ENCODE measurements at regions not wholly inside any gene's neighbourhood (a gene's known extent, or its start where the extent isn't known, plus 50 kb on each side); places are given as distances from the start of the nearest gene placed in this dataset.
A peak's percentile ranks its signal among the peaks of the same experiment; 100 is the strongest.
"Not testable (repeated sequence)": the region's sequence is repeated elsewhere in the genome, so short reads cannot be mapped to it uniquely, and the experiment has no call there.

GRCh38 chr1:166485620-166486019 is 318.8 kb upstream of the FAM78B start:
- no peaks in the 10 kb centered on the region for H3K36me3 ChIP-seq (ENCODE audit: control insufficient read depth in 1 of 2, insufficient read depth in 2 of 2, low read length in 1 of 2)
- H3K27ac ChIP-seq (ENCODE audit: low read depth in 1 of 2, low read length in 2 of 2) = no peak overlapping the region
- ATAC-seq (ENCODE audit: low FRiP score) (no peak), DNase-seq (no peak)
- WGBS, 2 donors = 79% methylated on average over 1 of the region's 1 CpG
- intact Hi-C loops (cut with DNase I) = no loop called here
- H3K4me1 ChIP-seq (ENCODE audit: control insufficient read depth in 1 of 2, insufficient read depth in 2 of 2, low read length in 2 of 2) = no peaks in the 10 kb centered on the region
- H3K4me3 ChIP-seq (ENCODE audit: low read length in 2 of 2) = no peak overlapping the region
- H3K27me3 ChIP-seq (ENCODE audit: control insufficient read depth in 1 of 2, insufficient read depth in 2 of 2, low read length in 1 of 2) = no peaks in the 10 kb centered on the region
- no peaks in the 10 kb centered on the region for H3K9me3 ChIP-seq (ENCODE audit: control insufficient read depth, low read length)

DNA sequence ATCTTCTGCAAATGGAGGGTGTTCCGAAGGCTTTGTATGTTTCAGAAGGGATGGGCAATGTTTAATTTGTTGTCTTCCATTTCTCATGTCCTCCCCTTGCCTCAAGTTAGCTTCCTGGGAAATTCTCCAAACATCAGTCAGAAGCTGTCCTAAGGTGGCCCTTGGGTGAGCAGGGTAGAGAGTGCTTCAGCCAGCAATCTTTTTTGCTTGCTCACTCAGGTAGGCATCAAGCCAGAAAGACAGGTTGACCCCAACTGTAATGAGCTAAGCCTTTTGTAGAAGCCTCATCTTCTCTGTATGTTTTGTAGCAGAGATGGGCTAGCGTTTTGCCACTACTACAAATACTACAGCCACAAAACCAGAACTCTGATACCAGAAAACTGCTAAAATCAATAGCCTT is 321.5 kb upstream of the FAM78B start:
- Histone ChIP-seq H3K27me3 (ENCODE audit: control insufficient read depth in 1 of 2, insufficient read depth in 2 of 2, low read length in 1 of 2) (no peaks in the 10 kb centered on the region), H3K27ac (ENCODE audit: low read depth in 1 of 2, low read length in 2 of 2) (no peak overlapping the region), H3K9me3 (ENCODE audit: control insufficient read depth, low read length) (no peaks in the 10 kb centered on the region), H3K4me3 (ENCODE audit: low read length in 2 of 2) (no peak overlapping the region), H3K36me3 (ENCODE audit: control insufficient read depth in 1 of 2, insufficient read depth in 2 of 2, low read length in 1 of 2) (no peaks in the 10 kb centered on the region), H3K4me1 (ENCODE audit: control insufficient read depth in 1 of 2, insufficient read depth in 2 of 2, low read length in 2 of 2) (no peaks in the 10 kb centered on the region)
- 80 to 87% methylated on average over 2 of the region's 2 CpGs for WGBS, 2 donors
- ATAC-seq (ENCODE audit: low FRiP score) (no peak), DNase-seq (no peak)
- intact Hi-C loops (cut with DNase I) = no loop called here

DNA sequence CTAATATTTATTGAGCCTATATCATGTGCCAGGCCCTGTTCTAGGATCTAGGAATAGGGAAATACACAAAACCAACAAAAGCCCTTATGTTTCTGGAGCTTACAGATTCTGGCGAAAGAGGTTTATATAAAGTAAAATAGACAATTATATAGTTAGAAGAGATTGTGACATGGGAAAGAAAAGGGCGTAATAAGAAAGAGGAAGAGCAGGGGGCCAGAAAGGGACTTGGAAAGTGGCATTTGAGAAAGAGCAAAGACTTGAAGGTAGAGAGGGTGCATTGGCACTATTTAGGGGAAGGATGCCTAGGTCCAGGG is 322.5 kb upstream of the FAM78B start:
- no peak for ATAC-seq (ENCODE audit: low FRiP score)
- Histone ChIP-seq H3K4me1 (ENCODE audit: control insufficient read depth in 1 of 2, insufficient read depth in 2 of 2, low read length in 2 of 2) (no peaks in the 10 kb centered on the region), H3K4me3 (ENCODE audit: low read length in 2 of 2) (no peak overlapping the region), H3K9me3 (ENCODE audit: control insufficient read depth, low read length) (no peaks in the 10 kb centered on the region), H3K27ac (ENCODE audit: low read depth in 1 of 2, low read length in 2 of 2) (no peak overlapping the region), H3K27me3 (ENCODE audit: control insufficient read depth in 1 of 2, insufficient read depth in 2 of 2, low read length in 1 of 2) (no peaks in the 10 kb centered on the region), H3K36me3 (ENCODE audit: control insufficient read depth in 1 of 2, insufficient read depth in 2 of 2, low read length in 1 of 2) (no peaks in the 10 kb centered on the region)
- WGBS, 2 donors = 90 to 97% methylated on average over 2 of the region's 2 CpGs
- no peak for DNase-seq
- intact Hi-C loops (cut with DNase I) = no loop called here

DNA sequence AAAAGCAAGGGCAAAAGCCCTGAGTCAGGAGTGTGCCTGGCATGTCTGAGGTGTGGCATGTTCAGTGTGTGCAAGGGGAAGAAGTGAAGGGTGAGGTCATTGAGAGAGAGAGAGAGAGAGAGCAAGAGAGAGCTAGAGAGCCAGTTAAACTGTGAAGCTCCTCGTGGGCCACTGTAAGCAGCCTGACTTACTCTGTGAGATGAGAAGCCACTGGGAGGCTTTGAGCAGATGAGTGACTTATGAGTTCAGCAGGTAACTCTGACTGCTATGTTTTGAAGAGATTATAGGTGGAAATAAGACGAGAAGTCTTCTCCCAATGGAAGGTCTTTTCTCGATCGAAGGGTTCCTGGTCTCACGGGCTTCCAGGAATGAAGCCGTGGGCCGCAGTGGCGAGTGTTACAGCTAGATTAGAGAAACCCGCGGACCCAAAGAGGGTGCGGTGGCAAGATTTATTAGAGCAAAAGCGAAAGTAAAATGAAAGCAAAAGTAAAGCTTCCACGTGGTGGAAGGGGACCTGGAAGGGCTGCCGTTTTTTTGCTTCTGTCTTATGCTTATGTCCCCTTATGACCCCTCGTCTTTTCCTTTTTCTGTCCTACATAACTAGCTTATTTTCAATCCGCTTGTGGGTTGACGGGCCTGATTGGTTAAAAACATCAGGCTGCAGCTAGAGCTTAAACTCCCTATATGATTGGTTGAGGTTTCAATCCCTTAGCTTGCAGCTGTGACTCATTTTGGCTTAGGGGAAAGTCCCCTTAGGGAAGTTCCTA is 323.1 kb upstream of the FAM78B start:
- 75 to 78% methylated on average over 17 of the region's 17 CpGs for WGBS, 2 donors
- Histone ChIP-seq H3K36me3 (ENCODE audit: control insufficient read depth in 1 of 2, insufficient read depth in 2 of 2, low read length in 1 of 2) (no peaks in the 10 kb centered on the region), H3K4me3 (ENCODE audit: low read length in 2 of 2) (no peak overlapping the region), H3K9me3 (ENCODE audit: control insufficient read depth, low read length) (no peaks in the 10 kb centered on the region), H3K27me3 (ENCODE audit: control insufficient read depth in 1 of 2, insufficient read depth in 2 of 2, low read length in 1 of 2) (no peaks in the 10 kb centered on the region), H3K27ac (ENCODE audit: low read depth in 1 of 2, low read length in 2 of 2) (no peak overlapping the region), H3K4me1 (ENCODE audit: control insufficient read depth in 1 of 2, insufficient read depth in 2 of 2, low read length in 2 of 2) (no peaks in the 10 kb centered on the region)
- DNase-seq (no peak), ATAC-seq (ENCODE audit: low FRiP score) (peak; percentile 52)
- intact Hi-C loops (cut with DNase I) = no loop called here

GRCh38 chr1:166490437-166490991 is 323.7 kb upstream of the FAM78B start:
- Histone ChIP-seq H3K4me3 (ENCODE audit: low read length in 2 of 2) (no peak overlapping the region), H3K27me3 (ENCODE audit: control insufficient read depth in 1 of 2, insufficient read depth in 2 of 2, low read length in 1 of 2) (no peaks in the 10 kb centered on the region), H3K4me1 (ENCODE audit: control insufficient read depth in 1 of 2, insufficient read depth in 2 of 2, low read length in 2 of 2) (no peaks in the 10 kb centered on the region), H3K36me3 (ENCODE audit: control insufficient read depth in 1 of 2, insufficient read depth in 2 of 2, low read length in 1 of 2) (no peaks in the 10 kb centered on the region), H3K9me3 (ENCODE audit: control insufficient read depth, low read length) (no peaks in the 10 kb centered on the region), H3K27ac (ENCODE audit: low read depth in 1 of 2, low read length in 2 of 2) (no peak overlapping the region)
- ATAC-seq (ENCODE audit: low FRiP score) (no peak), DNase-seq (no peak)
- WGBS, 2 donors = 21 to 42% methylated on average over 5 of the region's 5 CpGs
- intact Hi-C loops (cut with DNase I) = no loop called here

DNA sequence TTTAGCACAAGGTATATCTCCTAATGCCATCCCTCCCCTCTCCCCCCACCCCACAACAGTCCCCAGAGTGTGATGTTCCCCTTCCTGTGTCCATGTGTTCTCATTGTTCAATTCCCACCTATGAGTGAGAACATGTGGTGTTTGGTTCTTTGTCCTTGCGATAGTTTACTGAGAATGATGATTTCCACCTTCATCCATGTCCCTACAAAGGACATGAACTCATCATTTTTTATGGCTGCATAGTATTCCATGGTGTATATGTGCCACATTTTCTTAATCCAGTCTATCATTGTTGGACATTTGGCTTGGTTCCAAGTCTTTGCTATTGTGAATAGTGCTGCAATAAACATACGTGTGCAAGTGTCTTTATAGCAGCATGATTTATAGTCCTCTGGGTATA is 327.0 kb upstream of the FAM78B start:
- H3K27me3 ChIP-seq (ENCODE audit: control insufficient read depth in 1 of 2, insufficient read depth in 2 of 2, low read length in 1 of 2); H3K36me3 ChIP-seq (ENCODE audit: control insufficient read depth in 1 of 2, insufficient read depth in 2 of 2, low read length in 1 of 2); H3K4me3 ChIP-seq (ENCODE audit: low read length in 2 of 2); H3K27ac ChIP-seq (ENCODE audit: low read depth in 1 of 2, low read length in 2 of 2); H3K9me3 ChIP-seq (ENCODE audit: control insufficient read depth, low read length); intact Hi-C loops (cut with DNase I); DNase-seq; ATAC-seq (ENCODE audit: low FRiP score); H3K4me1 ChIP-seq (ENCODE audit: control insufficient read depth in 1 of 2, insufficient read depth in 2 of 2, low read length in 2 of 2): not testable (repeated sequence)
- 84 to 93% methylated on average over 2 of the region's 2 CpGs for WGBS, 2 donors

- no peak for DNase-seq
- no peak for ATAC-seq (ENCODE audit: low FRiP score)
- intact Hi-C loops (cut with DNase I) = no loop called here
These were observed 331.9 kb upstream of the POGK start for GRCh38 chr1:166507347-166507746.

DNA sequence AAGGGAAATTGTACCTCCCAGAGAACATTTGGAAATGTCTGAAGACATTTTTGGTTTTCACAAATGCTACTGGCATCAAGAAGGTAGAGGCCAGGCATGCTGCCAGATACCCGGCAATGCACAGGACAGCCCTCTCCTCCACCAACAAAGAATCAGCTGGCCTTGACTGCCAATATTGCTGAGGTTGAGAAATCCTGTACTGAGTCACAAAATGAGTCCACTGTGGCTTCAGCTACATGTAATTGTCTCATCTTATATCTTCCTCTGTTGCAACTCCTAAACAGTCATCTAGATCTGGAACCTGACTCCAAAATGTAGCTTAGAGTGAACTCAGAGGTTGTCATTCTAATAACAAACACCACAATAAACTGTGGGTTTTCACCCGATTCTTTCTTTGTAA is 327.5 kb upstream of the POGK start:
- H3K27ac ChIP-seq (ENCODE audit: low read depth in 1 of 2, low read length in 2 of 2) = no peak overlapping the region
- no peak overlapping the region for H3K4me3 ChIP-seq (ENCODE audit: low read length in 2 of 2)
- ATAC-seq (ENCODE audit: low FRiP score) (no peak), DNase-seq (no peak)
- intact Hi-C loops (cut with DNase I) = no loop called here
- H3K36me3 ChIP-seq (ENCODE audit: control insufficient read depth in 1 of 2, insufficient read depth in 2 of 2, low read length in 1 of 2) = no peaks in the 10 kb centered on the region
- no peaks in the 10 kb centered on the region for H3K9me3 ChIP-seq (ENCODE audit: control insufficient read depth, low read length)
- H3K27me3 ChIP-seq (ENCODE audit: control insufficient read depth in 1 of 2, insufficient read depth in 2 of 2, low read length in 1 of 2) = peaks cover 0 to under 1% of the 10 kb centered on the region in 2 donors
- 71 to 73% methylated on average over 2 of the region's 2 CpGs for WGBS, 2 donors
- no peaks in the 10 kb centered on the region for H3K4me1 ChIP-seq (ENCODE audit: control insufficient read depth in 1 of 2, insufficient read depth in 2 of 2, low read length in 2 of 2)

More at GRCh38 chr1:166507347-166507746, 331.9 kb upstream of the POGK start:
- Histone ChIP-seq H3K4me1 (ENCODE audit: control insufficient read depth in 1 of 2, insufficient read depth in 2 of 2, low read length in 2 of 2) (no peaks in the 10 kb centered on the region), H3K27ac (ENCODE audit: low read depth in 1 of 2, low read length in 2 of 2) (no peak overlapping the region), H3K27me3 (ENCODE audit: control insufficient read depth in 1 of 2, insufficient read depth in 2 of 2, low read length in 1 of 2) (no peaks in the 10 kb centered on the region), H3K4me3 (ENCODE audit: low read length in 2 of 2) (no peak overlapping the region), H3K9me3 (ENCODE audit: control insufficient read depth, low read length) (no peaks in the 10 kb centered on the region), H3K36me3 (ENCODE audit: control insufficient read depth in 1 of 2, insufficient read depth in 2 of 2, low read length in 1 of 2) (no peaks in the 10 kb centered on the region)

DNA sequence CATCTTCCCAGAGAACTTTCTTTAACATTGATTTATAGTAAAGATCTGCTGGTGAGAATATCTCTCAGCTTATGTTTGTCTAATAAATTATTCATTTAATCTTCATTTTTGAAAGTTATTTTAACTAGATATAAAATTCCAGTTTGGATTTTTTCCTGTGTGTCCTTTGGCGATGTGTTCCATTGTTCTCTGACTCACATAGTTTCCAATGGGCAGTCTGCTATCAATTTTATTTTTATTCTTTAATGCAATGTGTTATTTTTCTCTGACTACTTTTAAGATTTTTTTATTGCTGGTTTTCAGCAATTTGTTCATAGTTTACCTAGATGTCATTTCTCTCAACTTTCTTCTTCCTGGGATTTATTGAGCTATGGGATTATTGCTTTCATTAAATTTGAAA is 325.2 kb upstream of the POGK start:
- H3K27me3 ChIP-seq (ENCODE audit: control insufficient read depth in 1 of 2, insufficient read depth in 2 of 2, low read length in 1 of 2) = peaks cover 0 to 1% of the 10 kb centered on the region in 2 donors
- H3K27ac ChIP-seq (ENCODE audit: low read depth in 1 of 2, low read length in 2 of 2) = no peak overlapping the region
- no peak overlapping the region for H3K4me3 ChIP-seq (ENCODE audit: low read length in 2 of 2)
- no peaks in the 10 kb centered on the region for H3K36me3 ChIP-seq (ENCODE audit: control insufficient read depth in 1 of 2, insufficient read depth in 2 of 2, low read length in 1 of 2)
- DNase-seq (no peak), ATAC-seq (ENCODE audit: low FRiP score) (no peak)
- intact Hi-C loops (cut with DNase I) = no loop called here
- H3K4me1 ChIP-seq (ENCODE audit: control insufficient read depth in 1 of 2, insufficient read depth in 2 of 2, low read length in 2 of 2) = no peaks in the 10 kb centered on the region
- no peaks in the 10 kb centered on the region for H3K9me3 ChIP-seq (ENCODE audit: control insufficient read depth, low read length)
- WGBS, 2 donors = 74 to 88% methylated on average over 1 of the region's 1 CpG

Measured in aorta (tissue), 5 donors.